IMR-90 (cell line): ENCODE measurements at regions not wholly inside any gene's neighbourhood (a gene's known extent, or its start where the extent isn't known, plus 50 kb on each side); places are given as distances from the start of the nearest gene placed in this dataset.

ENCODE experiments used
- ATAC-seq: fragments of 200-7000 bp; cut with Tn5 transposase; 2 replicates; pipeline ENCODE4 v1.9.1; 2020; ENCODE audit warnings: low read depth, mild to moderate bottlenecking, moderate library complexity
- BruUV-seq: library from RNA; stranded (reverse); fragments of 400-500 nt; replicated peaks from 2 replicates; lab custom pipeline; 2021; lab: Mats Ljungman, UMichigan
- CTCF ChIA-PET: fragments of 300-600 bp; formaldehyde crosslinking; extraction: SDS; loops from one replicate; lab custom pipeline; 2021; ENCODE audit warnings: antibody characterized with exemption; lab: Yijun Ruan, JAX
- POLR2A ChIA-PET: fragments of 300-600 bp; sonication (Branson Sonifier 250); formaldehyde crosslinking; loops from one replicate; lab custom pipeline; 2022; ENCODE audit warnings: antibody characterized with exemption; ENCODE audit not compliant: unreplicated experiment; lab: Charles Lee
- DNase-seq: peaks from one replicate; pipeline ENCODE4 v3.0.0; 2013
- H2AFZ ChIP-seq: replicated peaks from 2 replicates; pipeline ENCODE3; 2013; ENCODE audit warnings: low read length, mild to moderate bottlenecking; ENCODE audit not compliant: poor library complexity
- H2AK5ac ChIP-seq: 2 replicates; pipeline ENCODE4 v1.6.1; 2013; ENCODE audit warnings: low read depth, low read length, inconsistent platforms
- H2AK9ac ChIP-seq: replicated peaks from 2 replicates; pipeline ENCODE3; 2013; ENCODE audit warnings: mild to moderate bottlenecking, low read depth, low read length, moderate library complexity; ENCODE audit not compliant: poor library complexity
- H2BK120ac ChIP-seq: 2 replicates; pipeline ENCODE4 v1.6.1; 2013; ENCODE audit warnings: low read depth, low read length, inconsistent platforms
- H2BK15ac ChIP-seq: 3 replicates; pipeline ENCODE4 v1.6.1; 2013; ENCODE audit warnings: low read depth, low read length, inconsistent platforms
- H2BK20ac ChIP-seq: 2 replicates; pipeline ENCODE4 v1.6.1; 2013; ENCODE audit warnings: low read depth, mild to moderate bottlenecking, inconsistent platforms, low read length, moderate library complexity
- H2BK5ac ChIP-seq: 2 replicates; pipeline ENCODE4 v1.6.1; 2013; ENCODE audit warnings: mild to moderate bottlenecking, low read depth, low read length, inconsistent platforms; ENCODE audit not compliant: poor library complexity, severe bottlenecking
- H3K14ac ChIP-seq: replicated peaks from 2 replicates; pipeline ENCODE4 v1.6.1; 2013; ENCODE audit warnings: low read depth, low read length, inconsistent platforms
- H3K18ac ChIP-seq: 2 replicates; pipeline ENCODE4 v1.6.1; 2013; ENCODE audit warnings: low read depth, low read length, control low read depth
- H3K23ac ChIP-seq: 2 replicates; pipeline ENCODE4 v1.6.1; 2013; ENCODE audit warnings: low read depth, low read length, inconsistent platforms
- H3K27ac ChIP-seq: 2 replicates; pipeline ENCODE4 v1.5.1; 2013; ENCODE audit warnings: mild to moderate bottlenecking, control low read depth, low read length; ENCODE audit not compliant: insufficient read depth
- H3K27me3 ChIP-seq: 2 replicates; pipeline ENCODE4 v1.6.1; 2013; ENCODE audit warnings: low read length; ENCODE audit not compliant: control insufficient read depth, insufficient read depth
- H3K36me3 ChIP-seq: 2 replicates; pipeline ENCODE4 v1.6.1; 2013; ENCODE audit warnings: low read length, mixed read lengths; ENCODE audit not compliant: control insufficient read depth, insufficient read depth
- H3K4ac ChIP-seq: 2 replicates; pipeline ENCODE4 v1.6.1; 2013; ENCODE audit warnings: low read depth, low read length, inconsistent platforms
- H3K4me1 ChIP-seq: 2 replicates; pipeline ENCODE4 v1.6.1; 2013; ENCODE audit warnings: low read length, mixed read lengths; ENCODE audit not compliant: control insufficient read depth, insufficient read depth
- H3K4me2 ChIP-seq: 2 replicates; pipeline ENCODE4 v1.6.1; 2013; ENCODE audit warnings: low read depth, mild to moderate bottlenecking, control low read depth, low read length, moderate library complexity
- H3K4me3 ChIP-seq: 2 replicates; pipeline ENCODE4 v1.5.1; 2013; ENCODE audit warnings: low read depth, mild to moderate bottlenecking, control low read depth, low read length, moderate library complexity; ENCODE audit not compliant: insufficient read depth
- H3K56ac ChIP-seq: 2 replicates; pipeline ENCODE4 v1.6.1; 2013; ENCODE audit warnings: low read length, inconsistent platforms; ENCODE audit not compliant: insufficient read depth; ENCODE audit errors: extremely low read depth
- H3K79me1 ChIP-seq, 2 experiments: 2 replicates each; pipeline ENCODE4 v1.6.1; 2013; ENCODE audit warnings: low read length in 2 of 2, inconsistent platforms in 1 of 2, low read depth in 1 of 2
- H3K9ac ChIP-seq: 2 replicates; pipeline ENCODE4 v1.6.1; 2013; ENCODE audit warnings: low read depth, low read length, control low read depth
- H3K9me1 ChIP-seq: 2 replicates; pipeline ENCODE4 v1.6.1; 2013; ENCODE audit warnings: low read length, inconsistent platforms; ENCODE audit not compliant: insufficient read depth
- H3K9me3 ChIP-seq: 2 replicates; pipeline ENCODE4 v1.6.1; 2013; ENCODE audit warnings: low read length; ENCODE audit not compliant: control insufficient read depth, insufficient read depth
- H4K20me1 ChIP-seq: 2 replicates; pipeline ENCODE4 v1.6.1; 2013; ENCODE audit warnings: low read length, inconsistent platforms; ENCODE audit not compliant: insufficient read depth
- H4K5ac ChIP-seq: 2 replicates; pipeline ENCODE4 v1.6.1; 2013; ENCODE audit warnings: mild to moderate bottlenecking, low read depth, low read length, control low read depth
- H4K8ac ChIP-seq, 2 experiments: 2 replicates each; pipeline ENCODE4 v1.6.1; 2013; ENCODE audit warnings: low read depth in 2 of 2, low read length in 2 of 2, control low read depth in 1 of 2, inconsistent platforms in 1 of 2
- H4K91ac ChIP-seq: 2 replicates; pipeline ENCODE4 v1.6.1; 2013; ENCODE audit warnings: low read depth, low read length, inconsistent platforms; ENCODE audit not compliant: insufficient read depth
- BHLHE40 ChIP-seq: fragments of 150-350 bp; IDR thresholded peaks from 2 replicates; pipeline ENCODE4 v1.6.1; 2016; ENCODE audit warnings: mild to moderate bottlenecking, low read depth, low read length
- CEBPB ChIP-seq: IDR thresholded peaks from 2 replicates; pipeline ENCODE4 v1.6.1; 2012; ENCODE audit warnings: low read depth, low read length, improper control_type of control experiment
- CHD1 ChIP-seq: IDR thresholded peaks from 2 replicates; pipeline ENCODE4 v1.6.1; 2012; ENCODE audit warnings: low read depth, low read length, improper control_type of control experiment
- MAFK ChIP-seq: IDR thresholded peaks from 2 replicates; pipeline ENCODE4 v1.6.1; 2012; ENCODE audit warnings: low read depth, low read length, improper control_type of control experiment
- MXI1 ChIP-seq: IDR thresholded peaks from 2 replicates; pipeline ENCODE4 v1.6.1; 2012; ENCODE audit warnings: low read depth, mild to moderate bottlenecking, low read length, moderate library complexity, borderline replicate concordance
- POLR2A ChIP-seq: IDR thresholded peaks from 2 replicates; pipeline ENCODE4 v1.6.1; 2012; ENCODE audit warnings: mild to moderate bottlenecking, low read depth, low read length
- RAD21 ChIP-seq: IDR thresholded peaks from 2 replicates; pipeline ENCODE4 v1.6.1; 2012; ENCODE audit warnings: low read length, improper control_type of control experiment
- RCOR1 ChIP-seq: IDR thresholded peaks from 2 replicates; pipeline ENCODE4 v1.6.1; 2012; ENCODE audit warnings: mild to moderate bottlenecking, low read length, improper control_type of control experiment; ENCODE audit not compliant: insufficient replicate concordance
- RFX5 ChIP-seq: IDR thresholded peaks from 2 replicates; pipeline ENCODE4 v1.8.0; 2012; ENCODE audit warnings: low read depth, mild to moderate bottlenecking, low read length, moderate library complexity
- SMC3 ChIP-seq: fragments of 150-350 bp; IDR thresholded peaks from 2 replicates; pipeline ENCODE4 v1.6.1; 2016; ENCODE audit warnings: low read depth, mild to moderate bottlenecking, antibody characterized with exemption, low read length, moderate library complexity
- WGBS, 2 experiments: methylation state at CpG; one replicate each; pipeline versions ENCODE4 v1.1.5 to v1.1.7; 2013; ENCODE audit warnings: missing lambda C conversion rate in 2 of 2; ENCODE audit not compliant: insufficient read length in 1 of 2; ENCODE audit errors: extremely low coverage in 2 of 2; 5-methylcytosine and 5-hydroxymethylcytosine counted together
- dilution Hi-C: fragments of 300-500 bp; cut with HindIII; formaldehyde crosslinking; loops from one replicate; pipeline ENCODE4 v1.14.3; 2018; ENCODE audit warnings: low sequenced_read_pairs; ENCODE audit not compliant: unreplicated experiment
- in situ Hi-C: fragments of 300-500 bp; cut with MboI; formaldehyde crosslinking; loops from 3 replicates; pipeline ENCODE4 v1.14.3; 2019; ENCODE audit warnings: low sequenced_read_pairs, inconsistent platforms, mixed read lengths
- intact Hi-C: fragments of 100-400 bp; cut with micrococcal nuclease; formaldehyde crosslinking; loops from 2 replicates; pipeline ENCODE4 v1.10.0; 2022
- TF ChIP-seq, protein P1 (sequence below): fragments of 150-350 bp; IDR thresholded peaks from 2 replicates; pipeline ENCODE4 v1.6.1; 2017; ENCODE audit warnings: mild to moderate bottlenecking, antibody characterized with exemption, low read length, low read depth
- TF ChIP-seq, protein P2 (sequence below): conservative IDR thresholded peaks from 2 replicates; pipeline ENCODE4 v1.5.1; 2012; ENCODE audit warnings: mild to moderate bottlenecking, low read depth, low read length, improper control_type of control experiment
- TF ChIP-seq, protein P3 (sequence below): fragments of 150-350 bp; IDR thresholded peaks from 2 replicates; pipeline ENCODE4 v1.6.1; 2016; ENCODE audit warnings: low read depth, mild to moderate bottlenecking, low read length, moderate library complexity, borderline replicate concordance

DNA sequence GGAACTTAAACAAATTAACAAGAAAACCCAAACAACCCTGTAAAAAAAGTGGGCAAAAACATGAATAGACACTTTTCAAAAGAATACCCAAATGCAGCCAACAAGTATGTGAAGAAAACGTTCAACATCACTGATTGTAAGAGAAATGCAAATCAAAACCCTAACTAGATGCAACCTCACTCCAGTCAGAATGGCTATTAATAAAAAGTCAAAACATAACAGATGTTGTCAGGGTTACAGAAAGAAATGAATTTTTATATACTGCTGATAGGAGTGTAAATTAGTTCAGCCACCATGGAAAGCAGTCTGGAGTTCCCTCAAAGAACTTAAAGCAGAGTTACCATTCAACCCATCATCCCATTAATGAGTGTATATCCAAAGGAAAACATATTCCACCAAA is 479.0 kb downstream of the MTRR start:
- no CpG with 5 or more reads among the region's 1 CpG for WGBS, 2 experiments
- no peak overlapping the region for H4K91ac ChIP-seq
- H3K4me2 ChIP-seq: no peak overlapping the region
- no peak overlapping the region for H3K14ac ChIP-seq
- in situ Hi-C loops (loop anchor here (10.0 kb wide), 1 partner anchor 857 kb away; no protein-coding TSS in a partner anchor), dilution Hi-C loops (no loop called here), intact Hi-C loops (loop anchor here (10.0 kb wide), 2 partner anchors 497 to 857 kb away; no protein-coding TSS in a partner anchor)
- H3K56ac ChIP-seq: no peak overlapping the region
- H2BK5ac ChIP-seq: no peak overlapping the region
- no peak overlapping the region for H3K4me3 ChIP-seq
- H3K9me1 ChIP-seq: no peaks in the 10 kb centered on the region
- H2AFZ ChIP-seq: no peak overlapping the region
- no peaks in the 10 kb centered on the region for H3K36me3 ChIP-seq
- H3K9ac ChIP-seq: no peak overlapping the region
- H2AK5ac ChIP-seq: no peak overlapping the region
- H3K27ac ChIP-seq: no peak overlapping the region
- H2BK20ac ChIP-seq: no peak overlapping the region
- H3K27me3 ChIP-seq: no peaks in the 10 kb centered on the region
- no peak for ATAC-seq
- H2BK15ac ChIP-seq: no peak overlapping the region
- no peaks in the 10 kb centered on the region for H3K79me1 ChIP-seq
- H2BK120ac ChIP-seq: no peak overlapping the region
- H3K4ac ChIP-seq: no peak overlapping the region
- H3K9me3 ChIP-seq: no peaks in the 10 kb centered on the region
- no TSS peak for BruUV-seq
- no peaks in the 10 kb centered on the region for H3K4me1 ChIP-seq
- CTCF ChIA-PET: no interaction called here
- H4K8ac ChIP-seq: no peak overlapping the region
- TF ChIP-seq MXI1 (no peak), CHD1 (no peak), RFX5 (no peak), SMC3 (no peak), RAD21 (no peak), MAFK (no peak), POLR2A (no peak), CEBPB (no peak), RCOR1 (no peak), BHLHE40 (no peak)
- TF ChIP-seq, protein P1, sequence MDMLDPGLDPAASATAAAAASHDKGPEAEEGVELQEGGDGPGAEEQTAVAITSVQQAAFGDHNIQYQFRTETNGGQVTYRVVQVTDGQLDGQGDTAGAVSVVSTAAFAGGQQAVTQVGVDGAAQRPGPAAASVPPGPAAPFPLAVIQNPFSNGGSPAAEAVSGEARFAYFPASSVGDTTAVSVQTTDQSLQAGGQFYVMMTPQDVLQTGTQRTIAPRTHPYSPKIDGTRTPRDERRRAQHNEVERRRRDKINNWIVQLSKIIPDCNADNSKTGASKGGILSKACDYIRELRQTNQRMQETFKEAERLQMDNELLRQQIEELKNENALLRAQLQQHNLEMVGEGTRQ: no peak
- TF ChIP-seq, protein P2, sequence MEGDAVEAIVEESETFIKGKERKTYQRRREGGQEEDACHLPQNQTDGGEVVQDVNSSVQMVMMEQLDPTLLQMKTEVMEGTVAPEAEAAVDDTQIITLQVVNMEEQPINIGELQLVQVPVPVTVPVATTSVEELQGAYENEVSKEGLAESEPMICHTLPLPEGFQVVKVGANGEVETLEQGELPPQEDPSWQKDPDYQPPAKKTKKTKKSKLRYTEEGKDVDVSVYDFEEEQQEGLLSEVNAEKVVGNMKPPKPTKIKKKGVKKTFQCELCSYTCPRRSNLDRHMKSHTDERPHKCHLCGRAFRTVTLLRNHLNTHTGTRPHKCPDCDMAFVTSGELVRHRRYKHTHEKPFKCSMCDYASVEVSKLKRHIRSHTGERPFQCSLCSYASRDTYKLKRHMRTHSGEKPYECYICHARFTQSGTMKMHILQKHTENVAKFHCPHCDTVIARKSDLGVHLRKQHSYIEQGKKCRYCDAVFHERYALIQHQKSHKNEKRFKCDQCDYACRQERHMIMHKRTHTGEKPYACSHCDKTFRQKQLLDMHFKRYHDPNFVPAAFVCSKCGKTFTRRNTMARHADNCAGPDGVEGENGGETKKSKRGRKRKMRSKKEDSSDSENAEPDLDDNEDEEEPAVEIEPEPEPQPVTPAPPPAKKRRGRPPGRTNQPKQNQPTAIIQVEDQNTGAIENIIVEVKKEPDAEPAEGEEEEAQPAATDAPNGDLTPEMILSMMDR: no peak
- TF ChIP-seq, protein P3, sequence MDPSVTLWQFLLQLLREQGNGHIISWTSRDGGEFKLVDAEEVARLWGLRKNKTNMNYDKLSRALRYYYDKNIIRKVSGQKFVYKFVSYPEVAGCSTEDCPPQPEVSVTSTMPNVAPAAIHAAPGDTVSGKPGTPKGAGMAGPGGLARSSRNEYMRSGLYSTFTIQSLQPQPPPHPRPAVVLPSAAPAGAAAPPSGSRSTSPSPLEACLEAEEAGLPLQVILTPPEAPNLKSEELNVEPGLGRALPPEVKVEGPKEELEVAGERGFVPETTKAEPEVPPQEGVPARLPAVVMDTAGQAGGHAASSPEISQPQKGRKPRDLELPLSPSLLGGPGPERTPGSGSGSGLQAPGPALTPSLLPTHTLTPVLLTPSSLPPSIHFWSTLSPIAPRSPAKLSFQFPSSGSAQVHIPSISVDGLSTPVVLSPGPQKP: no peak
- DNase-seq: no peak
- H2AK9ac ChIP-seq: no peak overlapping the region
- POLR2A ChIA-PET: no interaction called here
- H4K20me1 ChIP-seq: no peaks in the 10 kb centered on the region
- no peak overlapping the region for H4K5ac ChIP-seq
- no peak overlapping the region for H3K23ac ChIP-seq
- no peak overlapping the region for H3K18ac ChIP-seq
